ENCODE measurements at regions not wholly inside any gene's neighbourhood (a gene's known extent, or its start where the extent isn't known, plus 50 kb on each side); places are given as distances from the start of the nearest gene placed in this dataset.

- H3K36me3 ChIP-seq (replicated peaks in 1 of 2; ENCODE audit: insufficient read depth in 1 of 2, low read depth in 2 of 2) = no peaks in the 10 kb centered on the region
- no peaks in the 10 kb centered on the region for H3K9me3 ChIP-seq
- TF ChIP-seq CTCF (IDR thresholded peaks at IDR 0.05) = no peak
- TF ChIP-seq POLR2A (IDR thresholded peaks at IDR 0.05) = no peak
- H3K4me3 ChIP-seq = no peak overlapping the region
- no peak for ATAC-seq
- 88 to 93% methylated on average over 2 of the region's 2 CpGs for WGBS, 2 donors
- DNase-seq = no peak
- H3K27ac ChIP-seq = no peak overlapping the region
- no peaks in the 10 kb centered on the region for H3K27me3 ChIP-seq
- H3K4me1 ChIP-seq = no peaks in the 10 kb centered on the region
- intact Hi-C loops (cut with DNase I) = no loop called here
Observed at GRCh38 chr3:165406425-165406824, 210.2 kb upstream of the SLITRK3 start.

GRCh38 chr3:165404357-165405027 is 208.3 kb upstream of the SLITRK3 start:
- Histone ChIP-seq H3K4me1 (no peaks in the 10 kb centered on the region), H3K27ac (no peak overlapping the region), H3K4me3 (no peak overlapping the region), H3K9me3 (no peaks in the 10 kb centered on the region), H3K27me3 (no peaks in the 10 kb centered on the region), H3K36me3 (replicated peaks in 1 of 2; ENCODE audit: insufficient read depth in 1 of 2, low read depth in 2 of 2) (no peaks in the 10 kb centered on the region)
- DNase-seq (peak in 2 of 4 donors; percentile 3 to 10), ATAC-seq (no peak)
- TF ChIP-seq POLR2A (IDR thresholded peaks at IDR 0.05) = no peak
- TF ChIP-seq CTCF (IDR thresholded peaks at IDR 0.05) = no peak
- 61 to 79% methylated on average over 4 of the region's 4 CpGs for WGBS, 2 donors
- intact Hi-C loops (cut with DNase I) = no loop called here

GRCh38 chr3:165403666-165404065 is 207.5 kb upstream of the SLITRK3 start:
- ATAC-seq = no peak
- Histone ChIP-seq H3K27ac (no peak overlapping the region), H3K36me3 (replicated peaks in 1 of 2; ENCODE audit: insufficient read depth in 1 of 2, low read depth in 2 of 2) (no peaks in the 10 kb centered on the region), H3K9me3 (no peaks in the 10 kb centered on the region), H3K27me3 (no peaks in the 10 kb centered on the region), H3K4me3 (no peak overlapping the region), H3K4me1 (no peaks in the 10 kb centered on the region)
- no peak for DNase-seq
- WGBS, 2 donors = 50 to 64% methylated on average over 4 of the region's 4 CpGs
- intact Hi-C loops (cut with DNase I) = no loop called here
- TF ChIP-seq CTCF (IDR thresholded peaks at IDR 0.05) (no peak), POLR2A (IDR thresholded peaks at IDR 0.05) (no peak)

GRCh38 chr3:165395188-165395587 is 199.0 kb upstream of the SLITRK3 start:
- intact Hi-C loops (cut with DNase I) = no loop called here
- Histone ChIP-seq H3K27ac (no peak overlapping the region), H3K36me3 (replicated peaks in 1 of 2; ENCODE audit: insufficient read depth in 1 of 2, low read depth in 2 of 2) (no peaks in the 10 kb centered on the region), H3K27me3 (no peaks in the 10 kb centered on the region), H3K4me3 (no peak overlapping the region), H3K4me1 (no peaks in the 10 kb centered on the region), H3K9me3 (no peaks in the 10 kb centered on the region)
- ATAC-seq = no peak
- WGBS, 2 donors = 82 to 89% methylated on average over 1 of the region's 1 CpG
- DNase-seq = no peak
- TF ChIP-seq POLR2A (IDR thresholded peaks at IDR 0.05) = no peak
- TF ChIP-seq CTCF (IDR thresholded peaks at IDR 0.05) = no peak

- ATAC-seq (no peak), DNase-seq (no peak)
- no peak overlapping the region for H3K4me3 ChIP-seq
- WGBS, 2 donors = 81 to 92% methylated on average over 1 of the region's 1 CpG
- no peak overlapping the region for H3K27ac ChIP-seq
- TF ChIP-seq POLR2A (IDR thresholded peaks at IDR 0.05) (no peak), CTCF (IDR thresholded peaks at IDR 0.05) (no peak)
- H3K27me3 ChIP-seq = no peaks in the 10 kb centered on the region
- no peaks in the 10 kb centered on the region for H3K9me3 ChIP-seq
- no peaks in the 10 kb centered on the region for H3K4me1 ChIP-seq
- no peaks in the 10 kb centered on the region for H3K36me3 ChIP-seq (replicated peaks in 1 of 2; ENCODE audit: insufficient read depth in 1 of 2, low read depth in 2 of 2)
- intact Hi-C loops (cut with DNase I) = no loop called here
Observed at GRCh38 chr3:165393461-165393860, 197.3 kb upstream of the SLITRK3 start.
